HEK293 (cell line): ENCODE measurements at regions not wholly inside any gene's neighbourhood (a gene's known extent, or its start where the extent isn't known, plus 50 kb on each side); places are given as distances from the start of the nearest gene placed in this dataset.

ENCODE experiments used
- CTCF ChIP-seq: fragments of 450-650 bp; formaldehyde crosslinking; IDR thresholded peaks from 2 replicates; pipeline ENCODE4 v1.5.1; 2016; ENCODE audit warnings: missing biosample characterization, missing genetic modification characterization
- FEZF1 ChIP-seq: fragments of 450-650 bp; formaldehyde crosslinking; IDR thresholded peaks from 2 replicates; pipeline ENCODE4 v1.5.1; 2016; ENCODE audit warnings: missing biosample characterization, missing genetic modification characterization
- HOXD13 ChIP-seq: sonication (generic); formaldehyde crosslinking; IDR thresholded peaks from 2 replicates; pipeline ENCODE4 v1.8.0; 2022; ENCODE audit warnings: missing genetic modification reagents, borderline replicate concordance
- ZNF292 ChIP-seq: fragments of 450-650 bp; formaldehyde crosslinking; IDR thresholded peaks from 2 replicates; pipeline ENCODE4 v1.5.1; 2016; ENCODE audit warnings: low read depth, missing biosample characterization, missing genetic modification characterization, borderline replicate concordance
- ZNF423 ChIP-seq: fragments of 450-650 bp; formaldehyde crosslinking; IDR thresholded peaks from 2 replicates; pipeline ENCODE4 v1.5.1; 2016; ENCODE audit warnings: missing biosample characterization, missing genetic modification characterization
- ZNF449 ChIP-seq: fragments of 450-650 bp; formaldehyde crosslinking; IDR thresholded peaks from 2 replicates; pipeline ENCODE4 v1.5.1; 2017; ENCODE audit warnings: missing biosample characterization, mild to moderate bottlenecking, missing genetic modification characterization, moderate library complexity
- ZSCAN30 ChIP-seq: fragments of 450-650 bp; IDR thresholded peaks from 2 replicates; pipeline ENCODE4 v1.5.1; 2018; ENCODE audit warnings: missing biosample characterization, mild to moderate bottlenecking, missing genetic modification characterization, moderate library complexity

- TF ChIP-seq ZNF292 (tag by site-specific recombination) (no peak), ZNF423 (tag by site-specific recombination) (no peak), ZNF449 (no peak), HOXD13 (CRISPR knock-in tag) (no peak), CTCF (tag by site-specific recombination) (no peak), FEZF1 (tag by site-specific recombination) (no peak), ZSCAN30 (tag by site-specific recombination) (no peak)
Measured at GRCh38 chr5:166188501-166189325, 2102.7 kb upstream of the WWC1 start.
